Lower leg skin (tissue), 3 donors: ENCODE measurements at regions not wholly inside any gene's neighbourhood (a gene's known extent, or its start where the extent isn't known, plus 50 kb on each side); places are given as distances from the start of the nearest gene placed in this dataset.

Experiments used
- POLR2A ChIP-seq, 2 donors: fragments of 450-650 bp; IDR thresholded peaks; one replicate each; pipeline ENCODE4 v1.6.1; 2016 to 2017; ENCODE audit warnings: antibody characterized with exemption in 2 of 2, mild to moderate bottlenecking in 1 of 2, moderate library complexity in 1 of 2
- TF ChIP-seq, protein P1 (sequence below), 3 donors: fragments of 450-650 bp; IDR thresholded peaks; one replicate each; pipeline ENCODE4 v1.5.1; 2016; ENCODE audit warnings: antibody characterized with exemption in 3 of 3, mild to moderate bottlenecking in 3 of 3, moderate library complexity in 2 of 3

DNA sequence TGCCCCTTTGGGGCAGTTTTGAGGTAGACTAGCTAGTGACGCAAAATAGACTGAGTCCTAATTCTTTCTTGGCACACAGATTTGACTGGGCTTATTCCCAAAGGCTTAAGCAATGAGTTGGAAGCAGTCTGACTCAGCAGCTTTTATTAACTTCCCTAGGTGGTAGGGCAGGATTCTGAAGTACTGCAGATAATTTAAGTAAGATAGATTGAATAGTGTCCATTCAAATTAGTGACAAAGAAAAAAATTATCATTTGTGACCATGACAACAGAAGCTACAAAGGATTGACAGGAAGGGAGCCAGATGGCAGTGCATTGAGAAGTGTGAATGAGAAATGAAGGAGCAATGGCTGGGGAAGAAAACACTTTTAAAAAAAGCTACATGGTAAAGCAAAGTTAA is 649.4 kb downstream of the CDH9 start:
- TF ChIP-seq, protein P1, sequence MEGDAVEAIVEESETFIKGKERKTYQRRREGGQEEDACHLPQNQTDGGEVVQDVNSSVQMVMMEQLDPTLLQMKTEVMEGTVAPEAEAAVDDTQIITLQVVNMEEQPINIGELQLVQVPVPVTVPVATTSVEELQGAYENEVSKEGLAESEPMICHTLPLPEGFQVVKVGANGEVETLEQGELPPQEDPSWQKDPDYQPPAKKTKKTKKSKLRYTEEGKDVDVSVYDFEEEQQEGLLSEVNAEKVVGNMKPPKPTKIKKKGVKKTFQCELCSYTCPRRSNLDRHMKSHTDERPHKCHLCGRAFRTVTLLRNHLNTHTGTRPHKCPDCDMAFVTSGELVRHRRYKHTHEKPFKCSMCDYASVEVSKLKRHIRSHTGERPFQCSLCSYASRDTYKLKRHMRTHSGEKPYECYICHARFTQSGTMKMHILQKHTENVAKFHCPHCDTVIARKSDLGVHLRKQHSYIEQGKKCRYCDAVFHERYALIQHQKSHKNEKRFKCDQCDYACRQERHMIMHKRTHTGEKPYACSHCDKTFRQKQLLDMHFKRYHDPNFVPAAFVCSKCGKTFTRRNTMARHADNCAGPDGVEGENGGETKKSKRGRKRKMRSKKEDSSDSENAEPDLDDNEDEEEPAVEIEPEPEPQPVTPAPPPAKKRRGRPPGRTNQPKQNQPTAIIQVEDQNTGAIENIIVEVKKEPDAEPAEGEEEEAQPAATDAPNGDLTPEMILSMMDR (IDR thresholded peaks at IDR 0.05) = no peak
- TF ChIP-seq POLR2A (IDR thresholded peaks at IDR 0.05) = no peak
